AG04449 (cell line): ENCODE measurements at regions not wholly inside any gene's neighbourhood (a gene's known extent, or its start where the extent isn't known, plus 50 kb on each side); places are given as distances from the start of the nearest gene placed in this dataset.

ENCODE experiments used
- CTCF ChIA-PET: fragments of 350-600 bp; formaldehyde crosslinking; extraction: SDS; loops from one replicate; lab custom pipeline; 2021; ENCODE audit warnings: antibody characterized with exemption; lab: Yijun Ruan, JAX
- POLR2A ChIA-PET: fragments of 400-600, 350-600 bp; formaldehyde crosslinking; extraction: SDS; loops from one replicate; lab custom pipeline; 2020; ENCODE audit warnings: antibody characterized with exemption, inconsistent platforms; lab: Yijun Ruan, JAX
- DNase-seq: peaks from one replicate; pipeline ENCODE4 v3.0.0-alpha.2; 2010; ENCODE audit warnings: low read depth, low spot score
- H3K4me3 ChIP-seq: 2 replicates; pipeline ENCODE4 v1.5.1; 2011; ENCODE audit warnings: low read depth, mild to moderate bottlenecking, control low read depth, low read length
- TF ChIP-seq, protein P1 (sequence below): IDR thresholded peaks from one replicate; pipeline ENCODE4 v1.5.1; 2011; ENCODE audit warnings: mild to moderate bottlenecking, moderate library complexity, low read length, control low read depth, inconsistent platforms; ENCODE audit not compliant: insufficient read depth; ENCODE audit errors: missing control alignments

- ChIA-PET POLR2A (no interaction called here), CTCF (no interaction called here)
- H3K4me3 ChIP-seq = no peak overlapping the region
- no peak for DNase-seq
- TF ChIP-seq, protein P1, sequence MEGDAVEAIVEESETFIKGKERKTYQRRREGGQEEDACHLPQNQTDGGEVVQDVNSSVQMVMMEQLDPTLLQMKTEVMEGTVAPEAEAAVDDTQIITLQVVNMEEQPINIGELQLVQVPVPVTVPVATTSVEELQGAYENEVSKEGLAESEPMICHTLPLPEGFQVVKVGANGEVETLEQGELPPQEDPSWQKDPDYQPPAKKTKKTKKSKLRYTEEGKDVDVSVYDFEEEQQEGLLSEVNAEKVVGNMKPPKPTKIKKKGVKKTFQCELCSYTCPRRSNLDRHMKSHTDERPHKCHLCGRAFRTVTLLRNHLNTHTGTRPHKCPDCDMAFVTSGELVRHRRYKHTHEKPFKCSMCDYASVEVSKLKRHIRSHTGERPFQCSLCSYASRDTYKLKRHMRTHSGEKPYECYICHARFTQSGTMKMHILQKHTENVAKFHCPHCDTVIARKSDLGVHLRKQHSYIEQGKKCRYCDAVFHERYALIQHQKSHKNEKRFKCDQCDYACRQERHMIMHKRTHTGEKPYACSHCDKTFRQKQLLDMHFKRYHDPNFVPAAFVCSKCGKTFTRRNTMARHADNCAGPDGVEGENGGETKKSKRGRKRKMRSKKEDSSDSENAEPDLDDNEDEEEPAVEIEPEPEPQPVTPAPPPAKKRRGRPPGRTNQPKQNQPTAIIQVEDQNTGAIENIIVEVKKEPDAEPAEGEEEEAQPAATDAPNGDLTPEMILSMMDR = no peak
These were observed 205.0 kb upstream of the RAG2 start for GRCh38 chr11:36803084-36803483.

GRCh38 chr11:36792996-36793914, 195.2 kb upstream of the RAG2 start:
- POLR2A ChIA-PET = no interaction called here
- TF ChIP-seq, protein P1 = no peak
- H3K4me3 ChIP-seq = no peak overlapping the region
- DNase-seq = no peak
- CTCF ChIA-PET = no interaction called here

GRCh38 chr11:36791957-36792356, 193.9 kb upstream of the RAG2 start:
- TF ChIP-seq, protein P1 = no peak
- ChIA-PET POLR2A (no interaction called here), CTCF (no interaction called here)
- DNase-seq = no peak
- no peak overlapping the region for H3K4me3 ChIP-seq

GRCh38 chr11:36790526-36790925, 192.5 kb upstream of the RAG2 start:
- ChIA-PET CTCF (interaction anchor here (1.0 kb wide), 1 partner anchor 43 kb away, joined by 3 read pairs; no protein-coding TSS in a partner anchor), POLR2A (no interaction called here)
- TF ChIP-seq, protein P1 = no peak
- H3K4me3 ChIP-seq = no peak overlapping the region
- DNase-seq = no peak

- CTCF ChIA-PET = no interaction called here
- no peak overlapping the region for H3K4me3 ChIP-seq
- no peak for DNase-seq
- TF ChIP-seq, protein P1 = no peak
- POLR2A ChIA-PET = no interaction called here
These were observed 185.8 kb upstream of the RAG2 start for GRCh38 chr11:36783808-36784207.

DNA sequence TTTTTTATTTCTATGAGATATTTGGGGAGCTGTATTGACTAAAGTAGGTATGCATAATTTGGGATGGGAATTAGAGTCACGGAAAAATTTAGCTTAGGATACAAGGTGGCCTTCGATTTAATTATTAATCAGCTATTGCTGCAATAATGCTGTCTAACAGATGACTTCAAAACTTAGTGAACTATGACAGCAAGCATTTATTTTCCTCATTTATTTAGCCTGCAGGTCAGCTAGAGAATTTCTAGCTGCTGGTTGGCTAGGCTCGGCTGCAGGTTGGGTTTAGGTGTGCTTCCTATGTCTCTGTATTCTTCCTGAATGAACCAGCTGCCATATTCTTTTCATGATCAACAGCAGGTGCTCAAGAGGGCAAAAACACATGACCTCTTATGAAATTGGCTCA, 181.8 kb upstream of the RAG2 start:
- CTCF ChIA-PET = no interaction called here
- TF ChIP-seq, protein P1 = no peak
- no peak overlapping the region for H3K4me3 ChIP-seq
- DNase-seq = no peak
- POLR2A ChIA-PET = no interaction called here
